GM23338 (cell line): ENCODE measurements at regions not wholly inside any gene's neighbourhood (a gene's known extent, or its start where the extent isn't known, plus 50 kb on each side); places are given as distances from the start of the nearest gene placed in this dataset.

Experiments used
- ATAC-seq: fragments of 200-7000 bp; cut with Tn5 transposase; 3 replicates; pipeline ENCODE4 v1.9.1; 2020
- DNase-seq: peaks from one replicate; pipeline ENCODE4 v3.0.0-alpha.2; 2015; ENCODE audit warnings: low spot score
- H2AFZ ChIP-seq: fragments of 200-600 bp; sonication (generic); 2 replicates; pipeline ENCODE4 v1.8.0; 2016; ENCODE audit warnings: antibody characterized with exemption, mild to moderate bottlenecking, moderate library complexity
- H3F3A ChIP-seq: fragments of 200-600 bp; sonication (generic); replicated peaks from 2 replicates; pipeline ENCODE4 v1.8.0; 2017; ENCODE audit warnings: antibody characterized with exemption, mixed run types, low read depth
- H3K27ac ChIP-seq: fragments of 200-600 bp; sonication (generic); 2 replicates; pipeline ENCODE4 v1.6.1; 2016; ENCODE audit warnings: low read depth
- H3K27me3 ChIP-seq: fragments of 200-600 bp; sonication (generic); 2 replicates; pipeline ENCODE4 v1.8.0; 2016; ENCODE audit warnings: mild to moderate bottlenecking, mixed run types, moderate library complexity; ENCODE audit not compliant: insufficient read depth
- H3K36me3 ChIP-seq: fragments of 200-600 bp; sonication (generic); 2 replicates; pipeline ENCODE4 v1.8.0; 2016; ENCODE audit warnings: mild to moderate bottlenecking; ENCODE audit not compliant: insufficient read depth
- H3K4me1 ChIP-seq: fragments of 200-600 bp; sonication (generic); 2 replicates; pipeline ENCODE4 v1.8.0; 2016; ENCODE audit warnings: mild to moderate bottlenecking, moderate library complexity; ENCODE audit not compliant: insufficient read depth
- H3K4me2 ChIP-seq: fragments of 200-600 bp; sonication (generic); 2 replicates; pipeline ENCODE4 v1.7.1; 2017; ENCODE audit warnings: mixed run types
- H3K4me3 ChIP-seq: fragments of 200-600 bp; sonication (generic); 2 replicates; pipeline ENCODE4 v1.6.1; 2016; ENCODE audit warnings: mixed run types
- H3K79me2 ChIP-seq: fragments of 200-600 bp; sonication (generic); replicated peaks from 2 replicates; pipeline ENCODE4 v1.8.0; 2017; ENCODE audit warnings: mild to moderate bottlenecking; ENCODE audit not compliant: insufficient read depth
- H3K9me2 ChIP-seq: fragments of 200-600 bp; sonication (generic); 2 replicates; pipeline ENCODE4 v1.8.0; 2017; ENCODE audit not compliant: insufficient read depth
- H4K20me1 ChIP-seq: fragments of 200-600 bp; sonication (generic); replicated peaks from 2 replicates; pipeline ENCODE4 v1.8.0; 2017; ENCODE audit warnings: mild to moderate bottlenecking; ENCODE audit not compliant: insufficient read depth
- H3K27ac Mint-ChIP-seq: 2 replicates; pipeline ENCODE4 v1.8.0; 2020; ENCODE audit warnings: inconsistent platforms, mild to moderate bottlenecking, moderate library complexity, mixed read lengths
- H3K27me3 Mint-ChIP-seq: 3 replicates; pipeline ENCODE4 v1.8.0; 2022; ENCODE audit warnings: low read depth, mild to moderate bottlenecking, moderate library complexity, mixed read lengths, inconsistent platforms; ENCODE audit not compliant: insufficient read depth, poor library complexity
- H3K36me3 Mint-ChIP-seq: 3 replicates; pipeline ENCODE4 v1.8.0; 2021; ENCODE audit warnings: low read depth, mild to moderate bottlenecking, inconsistent platforms, moderate library complexity, mixed read lengths
- H3K4me1 Mint-ChIP-seq: 3 replicates; pipeline ENCODE4 v1.8.0; 2020; ENCODE audit warnings: mild to moderate bottlenecking, inconsistent platforms, mixed read lengths
- H3K4me3 Mint-ChIP-seq: 3 replicates; pipeline ENCODE4 v1.8.0; 2021; ENCODE audit warnings: moderate library complexity, mild to moderate bottlenecking, inconsistent platforms, mixed read lengths
- H3K9me3 Mint-ChIP-seq: 3 replicates; pipeline ENCODE4 v1.8.0; 2020; ENCODE audit warnings: moderate library complexity, mild to moderate bottlenecking, inconsistent platforms, mixed read lengths
- EZH2phosphoT487 ChIP-seq: fragments of 200-600 bp; sonication (generic); IDR thresholded peaks from one replicate; pipeline ENCODE4 v1.8.1; 2018; ENCODE audit warnings: antibody characterized with exemption; ENCODE audit not compliant: unreplicated experiment
- NANOG ChIP-seq: IDR thresholded peaks from 2 replicates; pipeline ENCODE4 v1.6.1; 2016; ENCODE audit warnings: antibody characterized with exemption, borderline replicate concordance
- STAT1 ChIP-seq: IDR thresholded peaks from one replicate; pipeline ENCODE4 v1.6.1; 2016; ENCODE audit warnings: antibody characterized with exemption; ENCODE audit not compliant: unreplicated experiment
- ZNF114 ChIP-seq: fragments of 250-450 bp; sonication (Bioruptor Pico); IDR thresholded peaks from 2 replicates; pipeline ENCODE4 v1.5.0; 2020; ENCODE audit warnings: mild to moderate bottlenecking, moderate library complexity
- TF ChIP-seq, protein P1 (sequence below): fragments of 250-450 bp; sonication (Bioruptor Pico); IDR thresholded peaks from 2 replicates; pipeline ENCODE4 v1.5.0; 2020; ENCODE audit warnings: mild to moderate bottlenecking, moderate library complexity
- TF ChIP-seq, protein P2 (sequence below), 2 experiments: fragments of 200-600 bp in 1 of 2; sonication (generic) in 1 of 2; conservative IDR thresholded peaks; 2 replicates each; pipeline versions ENCODE4 v1.5.1 to v1.6.1; 2016 to 2017; ENCODE audit warnings: antibody characterized with exemption in 2 of 2, low read depth in 2 of 2, mild to moderate bottlenecking in 2 of 2, moderate library complexity in 1 of 2
- TF ChIP-seq, protein P3 (sequence below): IDR thresholded peaks from 2 replicates; pipeline ENCODE4 v1.6.1; 2016; ENCODE audit warnings: antibody characterized with exemption

DNA sequence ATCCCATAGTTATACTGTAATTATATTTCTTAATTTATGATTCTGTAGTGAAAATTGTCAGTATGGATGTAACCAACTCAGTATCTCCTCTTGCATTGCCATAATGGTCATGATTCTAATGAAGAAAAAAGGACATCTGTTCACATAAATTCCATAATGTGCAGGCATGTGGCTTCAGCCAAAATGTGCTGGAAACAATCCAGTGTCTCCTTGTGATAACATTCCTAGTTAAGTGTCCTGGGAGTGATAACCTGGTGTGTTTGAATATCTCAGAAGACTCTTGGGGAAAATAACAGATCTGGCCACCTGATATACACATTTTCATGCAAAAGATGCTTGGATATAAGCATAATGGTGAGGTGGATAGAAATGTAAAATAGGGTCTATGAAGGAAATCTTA is 2309.8 kb downstream of the PCDH7 start (continued):
- TF ChIP-seq, protein P1, sequence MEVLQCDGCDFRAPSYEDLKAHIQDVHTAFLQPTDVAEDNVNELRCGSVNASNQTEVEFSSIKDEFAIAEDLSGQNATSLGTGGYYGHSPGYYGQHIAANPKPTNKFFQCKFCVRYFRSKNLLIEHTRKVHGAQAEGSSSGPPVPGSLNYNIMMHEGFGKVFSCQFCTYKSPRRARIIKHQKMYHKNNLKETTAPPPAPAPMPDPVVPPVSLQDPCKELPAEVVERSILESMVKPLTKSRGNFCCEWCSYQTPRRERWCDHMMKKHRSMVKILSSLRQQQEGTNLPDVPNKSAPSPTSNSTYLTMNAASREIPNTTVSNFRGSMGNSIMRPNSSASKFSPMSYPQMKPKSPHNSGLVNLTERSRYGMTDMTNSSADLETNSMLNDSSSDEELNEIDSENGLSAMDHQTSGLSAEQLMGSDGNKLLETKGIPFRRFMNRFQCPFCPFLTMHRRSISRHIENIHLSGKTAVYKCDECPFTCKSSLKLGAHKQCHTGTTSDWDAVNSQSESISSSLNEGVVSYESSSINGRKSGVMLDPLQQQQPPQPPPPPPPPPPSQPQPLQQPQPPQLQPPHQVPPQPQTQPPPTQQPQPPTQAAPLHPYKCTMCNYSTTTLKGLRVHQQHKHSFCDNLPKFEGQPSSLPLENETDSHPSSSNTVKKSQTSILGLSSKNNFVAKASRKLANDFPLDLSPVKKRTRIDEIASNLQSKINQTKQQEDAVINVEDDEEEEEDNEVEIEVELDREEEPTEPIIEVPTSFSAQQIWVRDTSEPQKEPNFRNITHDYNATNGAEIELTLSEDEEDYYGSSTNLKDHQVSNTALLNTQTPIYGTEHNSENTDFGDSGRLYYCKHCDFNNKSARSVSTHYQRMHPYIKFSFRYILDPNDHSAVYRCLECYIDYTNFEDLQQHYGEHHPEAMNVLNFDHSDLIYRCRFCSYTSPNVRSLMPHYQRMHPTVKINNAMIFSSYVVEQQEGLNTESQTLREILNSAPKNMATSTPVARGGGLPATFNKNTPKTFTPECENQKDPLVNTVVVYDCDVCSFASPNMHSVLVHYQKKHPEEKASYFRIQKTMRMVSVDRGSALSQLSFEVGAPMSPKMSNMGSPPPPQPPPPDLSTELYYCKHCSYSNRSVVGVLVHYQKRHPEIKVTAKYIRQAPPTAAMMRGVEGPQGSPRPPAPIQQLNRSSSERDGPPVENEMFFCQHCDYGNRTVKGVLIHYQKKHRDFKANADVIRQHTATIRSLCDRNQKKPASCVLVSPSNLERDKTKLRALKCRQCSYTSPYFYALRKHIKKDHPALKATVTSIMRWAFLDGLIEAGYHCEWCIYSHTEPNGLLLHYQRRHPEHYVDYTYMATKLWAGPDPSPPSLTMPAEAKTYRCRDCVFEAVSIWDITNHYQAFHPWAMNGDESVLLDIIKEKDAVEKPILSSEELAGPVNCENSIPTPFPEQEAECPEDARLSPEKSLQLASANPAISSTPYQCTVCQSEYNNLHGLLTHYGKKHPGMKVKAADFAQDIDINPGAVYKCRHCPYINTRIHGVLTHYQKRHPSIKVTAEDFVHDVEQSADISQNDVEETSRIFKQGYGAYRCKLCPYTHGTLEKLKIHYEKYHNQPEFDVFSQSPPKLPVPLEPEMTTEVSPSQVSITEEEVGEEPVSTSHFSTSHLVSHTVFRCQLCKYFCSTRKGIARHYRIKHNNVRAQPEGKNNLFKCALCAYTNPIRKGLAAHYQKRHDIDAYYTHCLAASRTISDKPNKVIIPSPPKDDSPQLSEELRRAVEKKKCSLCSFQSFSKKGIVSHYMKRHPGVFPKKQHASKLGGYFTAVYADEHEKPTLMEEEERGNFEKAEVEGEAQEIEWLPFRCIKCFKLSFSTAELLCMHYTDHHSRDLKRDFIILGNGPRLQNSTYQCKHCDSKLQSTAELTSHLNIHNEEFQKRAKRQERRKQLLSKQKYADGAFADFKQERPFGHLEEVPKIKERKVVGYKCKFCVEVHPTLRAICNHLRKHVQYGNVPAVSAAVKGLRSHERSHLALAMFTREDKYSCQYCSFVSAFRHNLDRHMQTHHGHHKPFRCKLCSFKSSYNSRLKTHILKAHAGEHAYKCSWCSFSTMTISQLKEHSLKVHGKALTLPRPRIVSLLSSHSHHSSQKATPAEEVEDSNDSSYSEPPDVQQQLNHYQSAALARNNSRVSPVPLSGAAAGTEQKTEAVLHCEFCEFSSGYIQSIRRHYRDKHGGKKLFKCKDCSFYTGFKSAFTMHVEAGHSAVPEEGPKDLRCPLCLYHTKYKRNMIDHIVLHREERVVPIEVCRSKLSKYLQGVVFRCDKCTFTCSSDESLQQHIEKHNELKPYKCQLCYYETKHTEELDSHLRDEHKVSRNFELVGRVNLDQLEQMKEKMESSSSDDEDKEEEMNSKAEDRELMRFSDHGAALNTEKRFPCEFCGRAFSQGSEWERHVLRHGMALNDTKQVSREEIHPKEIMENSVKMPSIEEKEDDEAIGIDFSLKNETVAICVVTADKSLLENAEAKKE (CRISPR knock-in tag) = no peak

DNA sequence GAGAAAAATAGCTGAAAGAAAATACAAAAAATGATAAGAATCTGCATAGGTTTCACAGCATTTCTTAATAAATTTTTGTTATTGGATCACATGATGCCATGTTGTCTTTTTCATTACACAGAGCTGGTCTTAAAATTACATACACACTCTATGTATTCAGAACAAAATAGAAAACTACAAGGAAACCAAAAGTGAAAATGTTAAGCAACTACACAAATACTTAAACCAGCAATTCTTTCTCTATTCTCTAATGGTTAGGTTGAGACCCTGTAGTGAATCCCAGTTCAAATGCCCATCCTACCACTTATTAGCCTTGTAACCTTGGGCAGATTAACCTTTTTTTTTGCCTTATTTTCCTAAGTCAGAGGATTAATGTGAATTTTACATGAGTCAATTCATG is 2311.2 kb downstream of the PCDH7 start:
- Histone ChIP-seq H3K4me1 (peaks cover 10% of the 10 kb centered on the region; the same call in 1 of the 2 replicates), H3K4me3 (no peak overlapping the region), H3K79me2 (no peaks in the 10 kb centered on the region), H3K27me3 (no peaks in the 10 kb centered on the region), H3K9me2 (no peaks in the 10 kb centered on the region), H2AFZ (no peak overlapping the region), H3K27ac (no peak overlapping the region), H3K36me3 (no peaks in the 10 kb centered on the region), H4K20me1 (no peaks in the 10 kb centered on the region), H3F3A (no peaks in the 10 kb centered on the region), H3K4me2 (no peak overlapping the region)
- no peak for ATAC-seq
- H3K4me1 Mint-ChIP-seq = peaks cover 4% of the 10 kb centered on the region; the same call in 2 of the 3 replicates
- no peaks in the 10 kb centered on the region for H3K9me3 Mint-ChIP-seq
- H3K27me3 Mint-ChIP-seq = no peaks in the 10 kb centered on the region
- H3K27ac Mint-ChIP-seq = no peak overlapping the region
- H3K4me3 Mint-ChIP-seq = no peak overlapping the region
- no peak for DNase-seq
- no peaks in the 10 kb centered on the region for H3K36me3 Mint-ChIP-seq
- TF ChIP-seq, protein P2, sequence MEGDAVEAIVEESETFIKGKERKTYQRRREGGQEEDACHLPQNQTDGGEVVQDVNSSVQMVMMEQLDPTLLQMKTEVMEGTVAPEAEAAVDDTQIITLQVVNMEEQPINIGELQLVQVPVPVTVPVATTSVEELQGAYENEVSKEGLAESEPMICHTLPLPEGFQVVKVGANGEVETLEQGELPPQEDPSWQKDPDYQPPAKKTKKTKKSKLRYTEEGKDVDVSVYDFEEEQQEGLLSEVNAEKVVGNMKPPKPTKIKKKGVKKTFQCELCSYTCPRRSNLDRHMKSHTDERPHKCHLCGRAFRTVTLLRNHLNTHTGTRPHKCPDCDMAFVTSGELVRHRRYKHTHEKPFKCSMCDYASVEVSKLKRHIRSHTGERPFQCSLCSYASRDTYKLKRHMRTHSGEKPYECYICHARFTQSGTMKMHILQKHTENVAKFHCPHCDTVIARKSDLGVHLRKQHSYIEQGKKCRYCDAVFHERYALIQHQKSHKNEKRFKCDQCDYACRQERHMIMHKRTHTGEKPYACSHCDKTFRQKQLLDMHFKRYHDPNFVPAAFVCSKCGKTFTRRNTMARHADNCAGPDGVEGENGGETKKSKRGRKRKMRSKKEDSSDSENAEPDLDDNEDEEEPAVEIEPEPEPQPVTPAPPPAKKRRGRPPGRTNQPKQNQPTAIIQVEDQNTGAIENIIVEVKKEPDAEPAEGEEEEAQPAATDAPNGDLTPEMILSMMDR (conservative IDR thresholded peaks at IDR 0.05; ENCODE audit: low read depth in 2 of 2) = no peak
- TF ChIP-seq, protein P3, sequence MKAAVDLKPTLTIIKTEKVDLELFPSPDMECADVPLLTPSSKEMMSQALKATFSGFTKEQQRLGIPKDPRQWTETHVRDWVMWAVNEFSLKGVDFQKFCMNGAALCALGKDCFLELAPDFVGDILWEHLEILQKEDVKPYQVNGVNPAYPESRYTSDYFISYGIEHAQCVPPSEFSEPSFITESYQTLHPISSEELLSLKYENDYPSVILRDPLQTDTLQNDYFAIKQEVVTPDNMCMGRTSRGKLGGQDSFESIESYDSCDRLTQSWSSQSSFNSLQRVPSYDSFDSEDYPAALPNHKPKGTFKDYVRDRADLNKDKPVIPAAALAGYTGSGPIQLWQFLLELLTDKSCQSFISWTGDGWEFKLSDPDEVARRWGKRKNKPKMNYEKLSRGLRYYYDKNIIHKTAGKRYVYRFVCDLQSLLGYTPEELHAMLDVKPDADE = no peak
- TF ChIP-seq STAT1 (no peak), EZH2phosphoT487 (no peak), NANOG (no peak), ZNF114 (no peak)
- TF ChIP-seq, protein P1 (CRISPR knock-in tag) = no peak
